Liver (tissue), 3 donors: ENCODE measurements at regions not wholly inside any gene's neighbourhood (a gene's known extent, or its start where the extent isn't known, plus 50 kb on each side); places are given as distances from the start of the nearest gene placed in this dataset.

ENCODE experiments used
- CTCF ChIP-seq: fragments of 150-350 bp; IDR thresholded peaks from 2 replicates; pipeline ENCODE4 v1.5.1; 2017; ENCODE audit warnings: improper control_type of control experiment, low read depth, low read length; ENCODE audit not compliant: missing input control
- EGR1 ChIP-seq, 2 donors: IDR thresholded peaks; 2 replicates each; pipeline ENCODE4 v1.6.1; 2016 to 2018; ENCODE audit warnings: antibody characterized with exemption in 2 of 2, low read depth in 2 of 2
- GABPA ChIP-seq, 2 donors: IDR thresholded peaks in 1 of 2; conservative IDR thresholded peaks in 1 of 2; 2 replicates each; pipeline ENCODE4 v1.6.1; 2016; ENCODE audit warnings: antibody characterized with exemption in 2 of 2, mild to moderate bottlenecking in 1 of 2, moderate library complexity in 1 of 2
- HNF4A ChIP-seq, 2 donors: conservative IDR thresholded peaks; 2 replicates each; pipeline ENCODE4 v1.6.1; 2016; ENCODE audit warnings: antibody characterized with exemption in 2 of 2, mild to moderate bottlenecking in 2 of 2
- MAX ChIP-seq: IDR thresholded peaks from 2 replicates; pipeline ENCODE4 v1.6.1; 2016; ENCODE audit warnings: antibody characterized with exemption
- SP1 ChIP-seq: IDR thresholded peaks from 2 replicates; pipeline ENCODE4 v1.6.1; 2018; ENCODE audit warnings: antibody characterized with exemption, mild to moderate bottlenecking
- TF ChIP-seq, protein P1 (sequence below): IDR thresholded peaks from 2 replicates; pipeline ENCODE4 v1.6.1; 2016; ENCODE audit warnings: antibody characterized with exemption
- donor health status: healthy.
- donor health status: healthy.

GRCh38 chr9:22170556-22170955 is 161.5 kb upstream of the CDKN2B start:
- TF ChIP-seq CTCF: no peak
- no peak for TF ChIP-seq MAX
- TF ChIP-seq SP1: no peak
- TF ChIP-seq, protein P1, sequence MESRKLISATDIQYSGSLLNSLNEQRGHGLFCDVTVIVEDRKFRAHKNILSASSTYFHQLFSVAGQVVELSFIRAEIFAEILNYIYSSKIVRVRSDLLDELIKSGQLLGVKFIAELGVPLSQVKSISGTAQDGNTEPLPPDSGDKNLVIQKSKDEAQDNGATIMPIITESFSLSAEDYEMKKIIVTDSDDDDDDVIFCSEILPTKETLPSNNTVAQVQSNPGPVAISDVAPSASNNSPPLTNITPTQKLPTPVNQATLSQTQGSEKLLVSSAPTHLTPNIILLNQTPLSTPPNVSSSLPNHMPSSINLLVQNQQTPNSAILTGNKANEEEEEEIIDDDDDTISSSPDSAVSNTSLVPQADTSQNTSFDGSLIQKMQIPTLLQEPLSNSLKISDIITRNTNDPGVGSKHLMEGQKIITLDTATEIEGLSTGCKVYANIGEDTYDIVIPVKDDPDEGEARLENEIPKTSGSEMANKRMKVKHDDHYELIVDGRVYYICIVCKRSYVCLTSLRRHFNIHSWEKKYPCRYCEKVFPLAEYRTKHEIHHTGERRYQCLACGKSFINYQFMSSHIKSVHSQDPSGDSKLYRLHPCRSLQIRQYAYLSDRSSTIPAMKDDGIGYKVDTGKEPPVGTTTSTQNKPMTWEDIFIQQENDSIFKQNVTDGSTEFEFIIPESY: no peak
- TF ChIP-seq GABPA (IDR thresholded peaks at IDR 0.05 in 1 of 2, conservative IDR thresholded peaks at IDR 0.05 in 1 of 2): no peak
- TF ChIP-seq HNF4A (conservative IDR thresholded peaks at IDR 0.05): no peak
- no peak for TF ChIP-seq EGR1 (IDR thresholded peaks at IDR 0.05; ENCODE audit: low read depth in 2 of 2)
